ENCODE measurements at regions not wholly inside any gene's neighbourhood (a gene's known extent, or its start where the extent isn't known, plus 50 kb on each side); places are given as distances from the start of the nearest gene placed in this dataset.

DNA sequence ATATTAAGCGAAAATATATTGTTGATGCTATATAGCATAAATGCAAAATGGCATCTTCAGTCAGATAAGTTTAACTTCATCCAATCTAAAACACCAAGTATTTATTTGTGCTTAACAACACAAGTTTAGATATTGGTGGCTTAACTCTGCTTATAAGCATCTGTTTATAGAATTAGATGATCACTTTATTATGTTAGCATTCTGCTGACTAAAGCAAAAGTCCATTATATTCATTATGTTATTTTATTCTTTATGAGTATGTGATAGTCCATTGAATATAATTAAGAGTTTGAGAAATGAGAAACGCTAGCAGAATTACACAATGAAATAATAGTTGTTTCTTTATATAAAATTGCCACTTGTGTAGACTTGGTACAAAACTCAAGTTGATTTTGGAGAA lies 401.2 kb upstream of the CDH7 start:
- no peaks in the 10 kb centered on the region for H3K36me3 Mint-ChIP-seq (ENCODE audit: low read depth, unreplicated experiment)
- TF ChIP-seq CTCF (IDR thresholded peaks at IDR 0.05; ENCODE audit: unreplicated experiment), result no peak
- H3K9me3 Mint-ChIP-seq (ENCODE audit: unreplicated experiment), result no peaks in the 10 kb centered on the region
- DNase-seq (ENCODE audit: low spot score), result no peak
- H3K4me3 Mint-ChIP-seq (ENCODE audit: unreplicated experiment), result no peak overlapping the region
- no peaks in the 10 kb centered on the region for H3K27me3 Mint-ChIP-seq (ENCODE audit: unreplicated experiment)
- no peaks in the 10 kb centered on the region for H3K4me1 Mint-ChIP-seq (ENCODE audit: unreplicated experiment)
- H3K27ac Mint-ChIP-seq (ENCODE audit: unreplicated experiment), result no peak overlapping the region

GRCh38 chr18:65347446-65347845 lies 403.4 kb upstream of the CDH7 start:
- no peak overlapping the region for H3K27ac Mint-ChIP-seq (ENCODE audit: unreplicated experiment)
- TF ChIP-seq CTCF (IDR thresholded peaks at IDR 0.05; ENCODE audit: unreplicated experiment), result no peak
- no peak for DNase-seq (ENCODE audit: low spot score)

GRCh38 chr18:65346086-65346485 lies 404.7 kb upstream of the CDH7 start:
- Mint-ChIP-seq H3K27ac (ENCODE audit: unreplicated experiment) (no peak overlapping the region), H3K27me3 (ENCODE audit: unreplicated experiment) (no peaks in the 10 kb centered on the region), H3K4me1 (ENCODE audit: unreplicated experiment) (no peaks in the 10 kb centered on the region), H3K36me3 (ENCODE audit: low read depth, unreplicated experiment) (no peaks in the 10 kb centered on the region), H3K4me3 (ENCODE audit: unreplicated experiment) (no peak overlapping the region), H3K9me3 (ENCODE audit: unreplicated experiment) (no peaks in the 10 kb centered on the region)
- TF ChIP-seq CTCF (IDR thresholded peaks at IDR 0.05; ENCODE audit: unreplicated experiment), result no peak
- DNase-seq (ENCODE audit: low spot score), result no peak

More at GRCh38 chr18:65347446-65347845, 403.4 kb upstream of the CDH7 start:
- H3K9me3 Mint-ChIP-seq (ENCODE audit: unreplicated experiment), result no peaks in the 10 kb centered on the region
- H3K4me3 Mint-ChIP-seq (ENCODE audit: unreplicated experiment), result no peak overlapping the region
- no peaks in the 10 kb centered on the region for H3K36me3 Mint-ChIP-seq (ENCODE audit: low read depth, unreplicated experiment)
- H3K4me1 Mint-ChIP-seq (ENCODE audit: unreplicated experiment), result no peaks in the 10 kb centered on the region
- no peaks in the 10 kb centered on the region for H3K27me3 Mint-ChIP-seq (ENCODE audit: unreplicated experiment)

DNA sequence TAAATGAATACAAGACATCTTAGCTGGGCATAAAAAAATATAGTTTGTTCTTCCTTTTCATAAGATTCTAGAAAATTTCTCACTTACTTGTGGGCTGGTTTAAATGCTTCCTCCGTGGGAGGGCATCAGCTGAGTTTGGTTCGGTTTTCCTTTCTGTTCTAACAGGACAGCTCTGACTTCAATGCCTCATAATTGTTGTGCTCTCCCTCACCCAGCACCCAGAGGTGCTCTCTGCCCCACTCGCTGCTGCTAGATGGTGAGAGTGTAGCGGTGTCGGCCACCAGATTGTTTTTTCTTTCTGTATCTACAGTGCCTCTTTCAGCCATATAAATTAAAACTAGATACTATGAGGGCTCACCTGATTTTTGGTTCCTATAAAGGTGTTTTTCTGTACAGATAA lies 407.2 kb upstream of the CDH7 start:
- Mint-ChIP-seq H3K27me3 (ENCODE audit: unreplicated experiment) (no peaks in the 10 kb centered on the region), H3K36me3 (ENCODE audit: low read depth, unreplicated experiment) (no peaks in the 10 kb centered on the region), H3K4me3 (ENCODE audit: unreplicated experiment) (no peak overlapping the region), H3K27ac (ENCODE audit: unreplicated experiment) (no peak overlapping the region), H3K9me3 (ENCODE audit: unreplicated experiment) (no peaks in the 10 kb centered on the region), H3K4me1 (ENCODE audit: unreplicated experiment) (no peaks in the 10 kb centered on the region)
- DNase-seq (ENCODE audit: low spot score), result no peak
- TF ChIP-seq CTCF (IDR thresholded peaks at IDR 0.05; ENCODE audit: unreplicated experiment), result no peak

DNA sequence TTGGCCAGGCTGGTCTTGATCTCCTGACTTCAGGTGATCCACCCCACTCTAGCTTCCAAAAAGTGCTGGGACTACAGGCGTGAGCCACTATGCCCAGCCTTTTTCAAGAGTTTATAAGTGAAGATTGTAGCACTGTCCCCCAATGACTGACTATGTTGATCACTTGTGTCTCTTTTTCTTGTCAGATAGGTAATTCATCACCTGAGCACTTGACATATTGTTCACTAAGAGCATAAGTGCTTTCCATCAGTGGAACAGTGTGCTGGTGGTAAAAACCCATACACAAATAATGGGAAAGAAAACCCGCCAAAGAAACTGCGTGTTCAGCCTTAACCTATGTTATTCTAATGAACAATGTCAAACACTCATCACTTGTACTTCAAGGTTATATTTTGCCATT lies 414.4 kb upstream of the CDH7 start:
- H3K36me3 Mint-ChIP-seq (ENCODE audit: low read depth, unreplicated experiment), result no peaks in the 10 kb centered on the region
- no peak overlapping the region for H3K27ac Mint-ChIP-seq (ENCODE audit: unreplicated experiment)
- H3K27me3 Mint-ChIP-seq (ENCODE audit: unreplicated experiment), result no peaks in the 10 kb centered on the region
- H3K4me3 Mint-ChIP-seq (ENCODE audit: unreplicated experiment), result no peak overlapping the region
- no peak for DNase-seq (ENCODE audit: low spot score)
- no peak for TF ChIP-seq CTCF (IDR thresholded peaks at IDR 0.05; ENCODE audit: unreplicated experiment)
- no peaks in the 10 kb centered on the region for H3K9me3 Mint-ChIP-seq (ENCODE audit: unreplicated experiment)
- H3K4me1 Mint-ChIP-seq (ENCODE audit: unreplicated experiment), result no peaks in the 10 kb centered on the region

Data from endothelial cell (in vitro differentiated cells).